Endothelial cell of umbilical vein (primary cell): ENCODE measurements at regions not wholly inside any gene's neighbourhood (a gene's known extent, or its start where the extent isn't known, plus 50 kb on each side); places are given as distances from the start of the nearest gene placed in this dataset.

ENCODE experiments used
- BruUV-seq: library from RNA; stranded (reverse); fragments of 400-500 nt; replicated peaks from 2 replicates; lab custom pipeline; 2021; lab: Mats Ljungman, UMichigan
- CTCF ChIA-PET: fragments of 300-600, 350-600 bp; sonication (Branson Sonifier 250); formaldehyde crosslinking; loops from one replicate; lab custom pipeline; 2021; ENCODE audit warnings: antibody characterized with exemption, inconsistent platforms; lab: Charles Lee
- POLR2A ChIA-PET: fragments of 300-600, 350-600 bp; sonication (Branson Sonifier 250); formaldehyde crosslinking; loops from one replicate; lab custom pipeline; 2021; ENCODE audit warnings: antibody characterized with exemption, inconsistent platforms; lab: Charles Lee
- DNase-seq: peaks from one replicate; pipeline ENCODE4 v3.0.0-alpha.2; 2011; ENCODE audit warnings: low read depth, low spot score
- FAIRE-seq: peaks from 2 replicates; lab custom pipeline; 2011; peaks lifted over from hg19 to GRCh38; lab: Jason Lieb, UNC
- H2AFZ ChIP-seq: 2 replicates; pipeline ENCODE4 v1.6.0; 2012; ENCODE audit warnings: low read depth, low read length, control low read depth, inconsistent platforms
- H3K27ac ChIP-seq: 2 replicates; pipeline ENCODE4 v1.5.1; 2011; ENCODE audit warnings: low read depth, mild to moderate bottlenecking, control low read depth, low read length, moderate library complexity; ENCODE audit not compliant: insufficient read depth
- H3K27me3 ChIP-seq, 2 experiments: 2 replicates each; pipeline versions ENCODE4 v1.6.0 to v1.6.1; 2011; ENCODE audit warnings: low read length in 2 of 2, mixed read lengths in 1 of 2; ENCODE audit not compliant: control insufficient read depth in 2 of 2, insufficient read depth in 2 of 2
- H3K36me3 ChIP-seq, 2 experiments: 2 replicates in 1 of 2; 3 replicates in 1 of 2; pipeline ENCODE4 v1.5.1; 2011; ENCODE audit warnings: low read length in 2 of 2, mild to moderate bottlenecking in 1 of 2, moderate library complexity in 1 of 2; ENCODE audit not compliant: control insufficient read depth in 2 of 2, insufficient read depth in 2 of 2; ENCODE audit errors: extremely low read depth in 1 of 2
- H3K4me1 ChIP-seq: 3 replicates; pipeline ENCODE4 v1.5.1; 2011; ENCODE audit warnings: mild to moderate bottlenecking, low read length; ENCODE audit not compliant: control insufficient read depth, insufficient read depth; ENCODE audit errors: extremely low read depth
- H3K4me2 ChIP-seq: 2 replicates; pipeline ENCODE4 v1.6.1; 2011; ENCODE audit warnings: low read length, control low read depth, mixed read lengths; ENCODE audit not compliant: insufficient read depth
- H3K4me3 ChIP-seq, 3 experiments: fragments of 200-600 bp in 1 of 3; sonication (generic), shearing (Covaris generic) in 1 of 3; replicated peaks in 1 of 3; 2 replicates each; pipeline ENCODE4 v1.5.1; 2011 to 2016; ENCODE audit warnings: control low read depth in 3 of 3, low read length in 3 of 3, mild to moderate bottlenecking in 2 of 3, inconsistent platforms in 1 of 3, low read depth in 1 of 3, moderate library complexity in 1 of 3; ENCODE audit not compliant: insufficient read depth in 1 of 3
- H3K79me2 ChIP-seq: 2 replicates; pipeline ENCODE4 v1.6.0; 2012; ENCODE audit warnings: low read length, inconsistent platforms; ENCODE audit not compliant: control insufficient read depth, insufficient read depth
- H3K9ac ChIP-seq: replicated peaks from 2 replicates; pipeline ENCODE3; 2011; ENCODE audit warnings: low read length, control low read depth; ENCODE audit not compliant: insufficient read depth; ENCODE audit errors: extremely low read depth
- H3K9me1 ChIP-seq: replicated peaks from 3 replicates; pipeline ENCODE4 v1.6.0; 2011; ENCODE audit warnings: mild to moderate bottlenecking, low read length; ENCODE audit not compliant: control insufficient read depth, insufficient read depth; ENCODE audit errors: extremely low read depth
- H3K9me3 ChIP-seq: replicated peaks from 2 replicates; pipeline ENCODE4 v1.5.1; 2012; ENCODE audit warnings: low read length, inconsistent platforms; ENCODE audit not compliant: control insufficient read depth, insufficient read depth
- H4K20me1 ChIP-seq: replicated peaks from 2 replicates; pipeline ENCODE3; 2011; ENCODE audit warnings: mild to moderate bottlenecking, low read length; ENCODE audit not compliant: control insufficient read depth, insufficient read depth; ENCODE audit errors: extremely low read depth
- EZH2 ChIP-seq: IDR thresholded peaks from 2 replicates; pipeline ENCODE4 v1.6.1; 2012; ENCODE audit warnings: borderline replicate concordance, low read depth, mild to moderate bottlenecking, moderate library complexity, low read length, inconsistent platforms; ENCODE audit not compliant: severe bottlenecking
- FOS ChIP-seq: IDR thresholded peaks from 2 replicates; pipeline ENCODE4 v1.6.1; 2011; ENCODE audit warnings: mild to moderate bottlenecking, low read length, moderate library complexity, borderline replicate concordance; ENCODE audit not compliant: insufficient read depth
- GATA2 ChIP-seq: IDR thresholded peaks from 2 replicates; pipeline ENCODE4 v1.7.0; 2011; ENCODE audit warnings: low read depth, mild to moderate bottlenecking, moderate library complexity, mixed read lengths, low read length; ENCODE audit not compliant: insufficient read length, insufficient read depth
- JUN ChIP-seq: IDR thresholded peaks from 2 replicates; pipeline ENCODE4 v1.6.1; 2011; ENCODE audit warnings: borderline replicate concordance, low read depth; ENCODE audit not compliant: insufficient read length, insufficient read depth
- MYC ChIP-seq: IDR thresholded peaks from one replicate; pipeline ENCODE4 v1.6.1; 2011; ENCODE audit warnings: mild to moderate bottlenecking, low read depth, low read length
- POLR2A ChIP-seq: IDR thresholded peaks from 2 replicates; pipeline ENCODE4 v1.6.1; 2012; ENCODE audit warnings: low read depth, mild to moderate bottlenecking, control low read depth, low read length
- POLR2AphosphoS5 ChIP-seq: IDR thresholded peaks from 2 replicates; pipeline ENCODE4 v1.6.1; 2012; ENCODE audit warnings: low read depth, mild to moderate bottlenecking, control low read depth, low read length, moderate library complexity; ENCODE audit not compliant: insufficient read depth
- dilution Hi-C: fragments of 300-500 bp; cut with MboI; formaldehyde crosslinking; loops from one replicate; pipeline ENCODE4 v1.15.0; 2019; ENCODE audit warnings: low sequenced_read_pairs; ENCODE audit not compliant: extremely low pct_ligation_motif_present
- intact Hi-C: fragments of 100-400 bp; cut with micrococcal nuclease; formaldehyde crosslinking; loops from one replicate; pipeline ENCODE4 v1.10.0; 2022
- TF ChIP-seq, protein P1 (sequence below): IDR thresholded peaks from 2 replicates; pipeline ENCODE4 v1.6.1; 2011; ENCODE audit not compliant: insufficient read depth, insufficient read length
- TF ChIP-seq, protein P2 (sequence below), 2 donors: IDR thresholded peaks; 1 replicate in 1 of 2; 2 replicates in 1 of 2; pipeline ENCODE4 v1.5.1; 2011; ENCODE audit warnings: low read length in 2 of 2, mild to moderate bottlenecking in 2 of 2, moderate library complexity in 2 of 2, control low read depth in 1 of 2, inconsistent platforms in 1 of 2, low read depth in 1 of 2; ENCODE audit not compliant: insufficient read depth in 1 of 2; ENCODE audit errors: extremely low read depth in 1 of 2

DNA sequence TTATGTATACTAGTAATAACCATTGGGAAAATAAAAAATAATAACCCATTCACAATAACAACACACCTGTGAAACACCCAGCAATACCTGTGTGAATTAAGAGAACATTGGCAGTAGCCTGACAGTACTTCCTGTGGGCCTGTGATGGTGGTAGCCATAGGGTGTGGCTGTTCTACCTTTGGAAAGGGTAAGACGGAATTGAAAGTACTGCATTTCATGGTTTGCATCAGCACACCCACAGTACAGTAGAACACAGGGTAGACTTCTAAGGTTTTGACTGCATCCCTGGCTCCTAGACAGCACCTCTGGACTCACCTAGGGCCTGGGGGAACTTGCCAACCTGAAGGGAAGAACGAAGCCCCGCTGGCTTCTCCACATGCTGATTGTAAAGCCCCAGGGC lies 279.8 kb downstream of the HTR1B start:
- H3K9me1 ChIP-seq, result no peaks in the 10 kb centered on the region
- H3K79me2 ChIP-seq, result no peaks in the 10 kb centered on the region
- no peak overlapping the region for H3K4me3 ChIP-seq
- no peak overlapping the region for H2AFZ ChIP-seq
- H3K36me3 ChIP-seq, result no peaks in the 10 kb centered on the region
- no peak overlapping the region for H3K9ac ChIP-seq
- no peaks in the 10 kb centered on the region for H3K4me1 ChIP-seq
- intact Hi-C loops (no loop called here), dilution Hi-C loops (no loop called here)
- no peak for TF ChIP-seq GATA2
- TF ChIP-seq JUN, result no peak
- TF ChIP-seq MYC, result no peak
- no peak for TF ChIP-seq EZH2
- TF ChIP-seq, protein P1, sequence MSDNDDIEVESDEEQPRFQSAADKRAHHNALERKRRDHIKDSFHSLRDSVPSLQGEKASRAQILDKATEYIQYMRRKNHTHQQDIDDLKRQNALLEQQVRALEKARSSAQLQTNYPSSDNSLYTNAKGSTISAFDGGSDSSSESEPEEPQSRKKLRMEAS, result no peak
- CTCF ChIA-PET, result no interaction called here
- no peaks in the 10 kb centered on the region for H4K20me1 ChIP-seq
- POLR2A ChIA-PET, result no interaction called here
- no peak overlapping the region for H3K4me2 ChIP-seq
- DNase-seq (no peak), FAIRE-seq (no peak)
- BruUV-seq, result no TSS peak
- no peaks in the 10 kb centered on the region for H3K27me3 ChIP-seq
- H3K27ac ChIP-seq, result no peak overlapping the region
- no peaks in the 10 kb centered on the region for H3K9me3 ChIP-seq

GRCh38 chr6:77181749-77182148 lies 281.5 kb downstream of the HTR1B start:
- no TSS peak for BruUV-seq

More at GRCh38 chr6:77181749-77182148, 281.5 kb downstream of the HTR1B start:
- ChIA-PET POLR2A (no interaction called here), CTCF (no interaction called here)
- Histone ChIP-seq H3K4me1 (no peaks in the 10 kb centered on the region), H3K27me3 (no peaks in the 10 kb centered on the region), H3K9me1 (no peaks in the 10 kb centered on the region), H3K9me3 (no peaks in the 10 kb centered on the region), H2AFZ (no peak overlapping the region), H4K20me1 (no peaks in the 10 kb centered on the region), H3K4me3 (no peak overlapping the region), H3K79me2 (no peaks in the 10 kb centered on the region), H3K27ac (no peak overlapping the region), H3K4me2 (no peak overlapping the region), H3K36me3 (no peaks in the 10 kb centered on the region), H3K9ac (no peak overlapping the region)
- no peak for TF ChIP-seq EZH2
- TF ChIP-seq, protein P1, result no peak
- TF ChIP-seq GATA2, result no peak
- TF ChIP-seq POLR2A, result no peak
- TF ChIP-seq JUN, result no peak
- no peak for TF ChIP-seq MYC
- no peak for TF ChIP-seq POLR2AphosphoS5
- TF ChIP-seq FOS, result no peak
- TF ChIP-seq, protein P2, sequence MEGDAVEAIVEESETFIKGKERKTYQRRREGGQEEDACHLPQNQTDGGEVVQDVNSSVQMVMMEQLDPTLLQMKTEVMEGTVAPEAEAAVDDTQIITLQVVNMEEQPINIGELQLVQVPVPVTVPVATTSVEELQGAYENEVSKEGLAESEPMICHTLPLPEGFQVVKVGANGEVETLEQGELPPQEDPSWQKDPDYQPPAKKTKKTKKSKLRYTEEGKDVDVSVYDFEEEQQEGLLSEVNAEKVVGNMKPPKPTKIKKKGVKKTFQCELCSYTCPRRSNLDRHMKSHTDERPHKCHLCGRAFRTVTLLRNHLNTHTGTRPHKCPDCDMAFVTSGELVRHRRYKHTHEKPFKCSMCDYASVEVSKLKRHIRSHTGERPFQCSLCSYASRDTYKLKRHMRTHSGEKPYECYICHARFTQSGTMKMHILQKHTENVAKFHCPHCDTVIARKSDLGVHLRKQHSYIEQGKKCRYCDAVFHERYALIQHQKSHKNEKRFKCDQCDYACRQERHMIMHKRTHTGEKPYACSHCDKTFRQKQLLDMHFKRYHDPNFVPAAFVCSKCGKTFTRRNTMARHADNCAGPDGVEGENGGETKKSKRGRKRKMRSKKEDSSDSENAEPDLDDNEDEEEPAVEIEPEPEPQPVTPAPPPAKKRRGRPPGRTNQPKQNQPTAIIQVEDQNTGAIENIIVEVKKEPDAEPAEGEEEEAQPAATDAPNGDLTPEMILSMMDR (IDR thresholded peaks at IDR 0.05; ENCODE audit: extremely low read depth in 1 of 2, insufficient read depth in 1 of 2, low read depth in 1 of 2, low read length in 2 of 2), result no peak
- DNase-seq (no peak), FAIRE-seq (no peak)
- dilution Hi-C loops (no loop called here), intact Hi-C loops (no loop called here)
